Lower lobe of right lung (tissue), 2 donors: ENCODE measurements at regions not wholly inside any gene's neighbourhood (a gene's known extent, or its start where the extent isn't known, plus 50 kb on each side); places are given as distances from the start of the nearest gene placed in this dataset.
A peak's percentile ranks its signal among the peaks of the same experiment; 100 is the strongest.

Source experiments
- ATAC-seq, 2 donors: fragments of 200-7000 bp; cut with Tn5 transposase; one replicate each; pipeline ENCODE4 v1.9.1; 2020 to 2022; ENCODE audit warnings: mild to moderate bottlenecking in 2 of 2, moderate library complexity in 2 of 2
- DNase-seq: peaks from one replicate; pipeline ENCODE4 v3.0.0-alpha.2; 2020
- H3K27ac ChIP-seq: fragments of 200-600 bp; one replicate; pipeline ENCODE4 v1.8.0; 2022
- H3K27me3 ChIP-seq: fragments of 200-600 bp; one replicate; pipeline ENCODE4 v1.8.0; 2022; ENCODE audit warnings: low read depth
- H3K36me3 ChIP-seq: fragments of 200-600 bp; one replicate; pipeline ENCODE4 v1.8.0; 2022; ENCODE audit warnings: mild to moderate bottlenecking
- H3K4me1 ChIP-seq: fragments of 200-600 bp; one replicate; pipeline ENCODE4 v1.8.0; 2022
- H3K4me3 ChIP-seq: fragments of 200-600 bp; one replicate; pipeline ENCODE4 v1.8.0; 2022; ENCODE audit warnings: mild to moderate bottlenecking
- H3K9me3 ChIP-seq: fragments of 200-600 bp; one replicate; pipeline ENCODE4 v1.8.0; 2022
- CTCF ChIP-seq: fragments of 200-600 bp; IDR thresholded peaks from one replicate; pipeline ENCODE4 v1.8.0; 2022; ENCODE audit warnings: antibody characterized with exemption, mild to moderate bottlenecking
- intact Hi-C: fragments of 100-400 bp; cut with DNase I; formaldehyde crosslinking; loops from one replicate; pipeline ENCODE4 v1.11.0; 2022
- donor health status: DM: no; HTN: yes; CAD: no; lungs with severe emphysema.

GRCh38 chr1:55695552-55695951, 480.4 kb upstream of the USP24 start:
- no peak for TF ChIP-seq CTCF
- Histone ChIP-seq H3K4me1 (peaks cover 11% of the 10 kb centered on the region), H3K36me3 (no peaks in the 10 kb centered on the region), H3K27ac (no peak overlapping the region), H3K27me3 (no peaks in the 10 kb centered on the region), H3K4me3 (no peak overlapping the region), H3K9me3 (no peaks in the 10 kb centered on the region)
- DNase-seq (no peak), ATAC-seq (no peak)
- intact Hi-C loops: no loop called here

GRCh38 chr1:55695151-55695550, 480.0 kb upstream of the USP24 start:
- H3K27ac ChIP-seq: no peak overlapping the region
- intact Hi-C loops: no loop called here

GRCh38 chr1:55694310-55694801, 479.2 kb upstream of the USP24 start:
- Histone ChIP-seq H3K9me3 (no peaks in the 10 kb centered on the region), H3K4me1 (peaks cover 11% of the 10 kb centered on the region), H3K27me3 (no peaks in the 10 kb centered on the region), H3K36me3 (no peaks in the 10 kb centered on the region), H3K27ac (no peak overlapping the region), H3K4me3 (no peak overlapping the region)
- ATAC-seq (peak; percentile 30 to 74), DNase-seq (no peak)
- TF ChIP-seq CTCF: no peak
- intact Hi-C loops: no loop called here

More at GRCh38 chr1:55695151-55695550, 480.0 kb upstream of the USP24 start:
- no peaks in the 10 kb centered on the region for H3K9me3 ChIP-seq
- H3K27me3 ChIP-seq: no peaks in the 10 kb centered on the region
- peaks cover 11% of the 10 kb centered on the region for H3K4me1 ChIP-seq
- ATAC-seq: no peak
- H3K36me3 ChIP-seq: no peaks in the 10 kb centered on the region
- H3K4me3 ChIP-seq: no peak overlapping the region
- no peak for TF ChIP-seq CTCF
- DNase-seq: no peak

GRCh38 chr1:55692726-55693125, 477.6 kb upstream of the USP24 start:
- H3K36me3 ChIP-seq: no peaks in the 10 kb centered on the region
- no peaks in the 10 kb centered on the region for H3K27me3 ChIP-seq
- peaks cover 11% of the 10 kb centered on the region for H3K4me1 ChIP-seq
- DNase-seq (no peak), ATAC-seq (no peak)
- no peak overlapping the region for H3K27ac ChIP-seq
- intact Hi-C loops: no loop called here
- H3K4me3 ChIP-seq: no peak overlapping the region
- TF ChIP-seq CTCF: no peak
- no peaks in the 10 kb centered on the region for H3K9me3 ChIP-seq

- no peaks in the 10 kb centered on the region for H3K36me3 ChIP-seq
- H3K27ac ChIP-seq: no peak overlapping the region
- H3K4me3 ChIP-seq: no peak overlapping the region
- no peaks in the 10 kb centered on the region for H3K9me3 ChIP-seq
- intact Hi-C loops: no loop called here
- no peaks in the 10 kb centered on the region for H3K27me3 ChIP-seq
- peaks cover 11% of the 10 kb centered on the region for H3K4me1 ChIP-seq
- no peak for TF ChIP-seq CTCF
- DNase-seq (no peak), ATAC-seq (no peak)
Observed at GRCh38 chr1:55690366-55690765, 475.2 kb upstream of the USP24 start.

GRCh38 chr1:55689800-55690199, 474.6 kb upstream of the USP24 start:
- H3K27ac ChIP-seq: no peak overlapping the region
- DNase-seq (no peak), ATAC-seq (no peak)
- no peak overlapping the region for H3K4me3 ChIP-seq
- H3K27me3 ChIP-seq: no peaks in the 10 kb centered on the region
- H3K4me1 ChIP-seq: peaks cover 6% of the 10 kb centered on the region
- no peaks in the 10 kb centered on the region for H3K36me3 ChIP-seq
- TF ChIP-seq CTCF: no peak
- intact Hi-C loops: no loop called here
- H3K9me3 ChIP-seq: no peaks in the 10 kb centered on the region
